ENCODE measurements at regions not wholly inside any gene's neighbourhood (a gene's known extent, or its start where the extent isn't known, plus 50 kb on each side); places are given as distances from the start of the nearest gene placed in this dataset.

DNA sequence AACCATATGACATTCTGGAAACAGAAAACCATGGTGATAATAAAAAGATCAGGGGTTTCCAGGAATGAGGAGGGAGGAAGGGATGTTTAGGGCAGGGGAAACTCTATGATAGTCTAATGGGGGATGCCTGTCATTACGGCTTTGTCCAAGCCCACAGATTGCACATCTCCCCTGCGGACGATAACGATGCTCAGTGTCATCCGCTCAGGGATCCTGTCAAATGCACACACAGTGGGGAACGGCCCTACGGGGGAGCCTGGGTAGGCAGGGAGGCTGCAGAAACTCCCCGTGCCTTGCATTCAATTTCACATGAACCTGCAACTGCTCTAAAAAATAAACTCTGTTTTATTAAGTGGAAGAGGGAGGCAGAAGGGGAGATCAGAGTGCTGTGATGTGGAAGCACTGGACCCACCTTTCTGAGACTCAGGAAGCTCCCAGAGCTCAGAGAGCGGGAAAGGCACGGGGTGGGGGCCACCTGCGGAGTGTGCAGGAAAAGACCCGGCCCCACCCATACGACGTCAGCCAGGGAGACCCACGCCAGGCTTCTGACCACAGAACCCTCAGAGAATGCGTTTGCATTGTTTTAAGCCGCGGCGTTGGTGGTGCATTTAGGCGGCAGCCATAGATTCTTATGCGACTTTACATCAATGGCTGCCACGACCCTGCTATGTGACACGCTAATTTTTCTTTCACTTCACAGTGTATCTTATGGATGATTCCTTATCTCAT lies 543.5 kb downstream of the BRD1 start:
- WGBS, 2 donors, result 71% methylated on average over 20 to 23 of the region's 23 CpGs
- Histone ChIP-seq H3K4me3 (no peak overlapping the region), H3K27me3 (peaks cover 0 to 66% (median 0%) of the 10 kb centered on the region in 4 donors), H3K27ac (no peak overlapping the region), H3K4me1 (no peaks in the 10 kb centered on the region), H3K9me3 (no peaks in the 10 kb centered on the region), H3K36me3 (no peaks in the 10 kb centered on the region)
- no peak for TF ChIP-seq POLR2A (IDR thresholded peaks at IDR 0.05)
- TF ChIP-seq, protein P1, sequence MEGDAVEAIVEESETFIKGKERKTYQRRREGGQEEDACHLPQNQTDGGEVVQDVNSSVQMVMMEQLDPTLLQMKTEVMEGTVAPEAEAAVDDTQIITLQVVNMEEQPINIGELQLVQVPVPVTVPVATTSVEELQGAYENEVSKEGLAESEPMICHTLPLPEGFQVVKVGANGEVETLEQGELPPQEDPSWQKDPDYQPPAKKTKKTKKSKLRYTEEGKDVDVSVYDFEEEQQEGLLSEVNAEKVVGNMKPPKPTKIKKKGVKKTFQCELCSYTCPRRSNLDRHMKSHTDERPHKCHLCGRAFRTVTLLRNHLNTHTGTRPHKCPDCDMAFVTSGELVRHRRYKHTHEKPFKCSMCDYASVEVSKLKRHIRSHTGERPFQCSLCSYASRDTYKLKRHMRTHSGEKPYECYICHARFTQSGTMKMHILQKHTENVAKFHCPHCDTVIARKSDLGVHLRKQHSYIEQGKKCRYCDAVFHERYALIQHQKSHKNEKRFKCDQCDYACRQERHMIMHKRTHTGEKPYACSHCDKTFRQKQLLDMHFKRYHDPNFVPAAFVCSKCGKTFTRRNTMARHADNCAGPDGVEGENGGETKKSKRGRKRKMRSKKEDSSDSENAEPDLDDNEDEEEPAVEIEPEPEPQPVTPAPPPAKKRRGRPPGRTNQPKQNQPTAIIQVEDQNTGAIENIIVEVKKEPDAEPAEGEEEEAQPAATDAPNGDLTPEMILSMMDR (IDR thresholded peaks at IDR 0.05), result no peak
- intact Hi-C loops (cut with DNase I), result no loop called here
- no peak for DNase-seq

- TF ChIP-seq, protein P1 (IDR thresholded peaks at IDR 0.05), result no peak
- no peak for TF ChIP-seq POLR2A (IDR thresholded peaks at IDR 0.05)
- Histone ChIP-seq H3K4me3 (no peak overlapping the region), H3K4me1 (no peaks in the 10 kb centered on the region), H3K36me3 (no peaks in the 10 kb centered on the region), H3K27me3 (peaks cover 0 to 60% (median 0%) of the 10 kb centered on the region in 4 donors), H3K27ac (no peak overlapping the region), H3K9me3 (no peaks in the 10 kb centered on the region)
- 86 to 87% methylated on average over 10 of the region's 12 CpGs for WGBS, 2 donors
- DNase-seq, result no peak
- intact Hi-C loops (cut with DNase I), result no loop called here
Observed at GRCh38 chr22:49282596-49282995, 545.1 kb downstream of the BRD1 start.

- Histone ChIP-seq H3K4me1 (no peaks in the 10 kb centered on the region), H3K27me3 (peaks cover 0 to 60% (median 0%) of the 10 kb centered on the region in 4 donors), H3K4me3 (no peak overlapping the region), H3K36me3 (no peaks in the 10 kb centered on the region), H3K9me3 (no peaks in the 10 kb centered on the region), H3K27ac (no peak overlapping the region)
- DNase-seq, result no peak
- intact Hi-C loops (cut with DNase I), result no loop called here
- whole genome bisulfite sequencing, 2 donors, result 49 to 61% methylated on average over 14 of the region's 14 CpGs
- TF ChIP-seq POLR2A (IDR thresholded peaks at IDR 0.05), result no peak
- TF ChIP-seq, protein P1 (IDR thresholded peaks at IDR 0.05), result no peak
Observed at GRCh38 chr22:49281467-49282340, 546.0 kb downstream of the BRD1 start.

GRCh38 chr22:49278340-49278739 lies 549.3 kb downstream of the BRD1 start:
- no peak for DNase-seq
- no peak overlapping the region for H3K27ac ChIP-seq
- intact Hi-C loops (cut with DNase I), result no loop called here
- no peak overlapping the region for H3K4me3 ChIP-seq
- H3K36me3 ChIP-seq, result no peaks in the 10 kb centered on the region
- H3K4me1 ChIP-seq, result no peaks in the 10 kb centered on the region
- WGBS, 2 donors, result 56 to 64% methylated on average over 9 of the region's 9 CpGs
- TF ChIP-seq, protein P1 (IDR thresholded peaks at IDR 0.05), result no peak
- TF ChIP-seq POLR2A (IDR thresholded peaks at IDR 0.05), result no peak
- no peaks in the 10 kb centered on the region for H3K9me3 ChIP-seq
- H3K27me3 ChIP-seq, result peaks cover 0 to 30% (median 0%) of the 10 kb centered on the region in 4 donors

DNA sequence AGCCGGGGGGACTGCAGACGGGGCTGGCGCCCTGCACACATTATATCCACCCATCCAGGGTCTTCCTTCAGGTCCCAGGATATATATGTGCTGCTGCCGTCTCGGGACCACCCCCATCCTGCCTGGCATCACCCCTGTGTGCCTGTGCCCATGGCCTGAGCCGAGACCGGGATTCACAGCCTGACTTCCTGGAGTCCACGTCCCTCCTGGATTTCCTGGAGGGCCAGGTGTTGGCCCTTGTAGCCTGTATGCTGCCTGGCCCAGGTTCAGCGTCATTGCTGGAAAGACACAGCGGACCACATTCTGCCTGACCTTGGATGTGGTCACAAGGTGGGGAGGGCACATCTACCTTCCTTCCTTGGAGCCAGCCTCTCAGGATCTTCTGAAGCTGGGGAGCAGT lies 551.1 kb downstream of the BRD1 start:
- intact Hi-C loops (cut with DNase I), result no loop called here
- H3K4me1 ChIP-seq, result no peaks in the 10 kb centered on the region
- H3K4me3 ChIP-seq, result no peak overlapping the region
- H3K36me3 ChIP-seq, result no peaks in the 10 kb centered on the region
- 46 to 76% methylated on average over 3 of the region's 10 CpGs for WGBS, 2 donors
- TF ChIP-seq POLR2A (IDR thresholded peaks at IDR 0.05), result no peak
- no peaks in the 10 kb centered on the region for H3K9me3 ChIP-seq
- no peak for DNase-seq
- peaks cover 0 to 29% (median 0%) of the 10 kb centered on the region in 4 donors for H3K27me3 ChIP-seq
- no peak overlapping the region for H3K27ac ChIP-seq

All from esophagus squamous epithelium (tissue), 5 donors.